GM21423 (cell line): ENCODE measurements at regions not wholly inside any gene's neighbourhood (a gene's known extent, or its start where the extent isn't known, plus 50 kb on each side); places are given as distances from the start of the nearest gene placed in this dataset.
A peak's percentile ranks its signal among the peaks of the same experiment; 100 is the strongest.
"Not testable (repeated sequence)": the region's sequence is repeated elsewhere in the genome, so short reads cannot be mapped to it uniquely, and the experiment has no call there.

Experiments
- ATAC-seq: cut with Tn5 transposase; IDR thresholded peaks from one replicate; pipeline ENCODE4 v1.9.1; 2021; ENCODE audit warnings: mild to moderate bottlenecking, moderate library complexity; ENCODE audit not compliant: unreplicated experiment

DNA sequence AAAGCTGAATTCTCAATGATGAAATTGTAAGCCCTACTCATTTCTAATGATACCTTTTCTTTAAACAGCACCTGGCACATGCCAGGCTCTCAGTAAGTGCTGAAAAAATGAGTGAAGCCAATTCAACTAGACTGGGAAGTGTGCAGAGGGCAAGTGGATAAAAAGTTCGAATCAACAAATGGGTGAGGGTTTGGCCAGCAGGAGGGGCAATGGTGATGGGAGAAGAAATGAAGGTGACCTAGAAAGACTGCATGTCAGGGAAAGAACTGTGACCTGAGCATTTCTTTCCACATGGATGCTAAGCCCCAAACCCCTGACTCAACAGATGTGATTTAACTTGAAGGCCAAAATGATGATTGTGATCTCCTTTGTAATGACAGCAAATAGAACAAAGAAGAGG, 54.6 kb downstream of the DKK1 start:
- no peak for ATAC-seq

- not testable (repeated sequence) for ATAC-seq
Observed at GRCh38 chr10:52374207-52374606, 60.1 kb downstream of the DKK1 start.

GRCh38 chr10:52376694-52377354, 62.7 kb downstream of the DKK1 start:
- ATAC-seq = no peak

DNA sequence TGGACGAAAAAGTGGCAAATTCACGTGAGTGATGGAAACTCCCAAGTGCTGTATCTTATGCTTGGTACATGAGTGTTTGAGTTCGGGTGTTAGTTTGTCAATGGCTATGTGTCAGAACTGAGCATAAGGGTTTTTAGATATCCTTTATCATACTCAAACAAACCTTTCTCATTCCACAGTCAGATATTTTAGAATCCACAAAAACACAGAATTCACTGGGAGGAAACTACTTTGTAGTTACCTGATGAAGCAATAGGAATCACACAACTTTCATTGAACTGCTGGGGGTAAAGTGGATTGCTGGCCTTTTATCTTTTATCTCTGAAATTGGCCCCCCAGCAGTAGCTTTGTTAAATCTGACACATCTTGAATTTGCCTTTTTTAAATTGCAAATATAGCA, 64.0 kb downstream of the DKK1 start:
- no peak for ATAC-seq

DNA sequence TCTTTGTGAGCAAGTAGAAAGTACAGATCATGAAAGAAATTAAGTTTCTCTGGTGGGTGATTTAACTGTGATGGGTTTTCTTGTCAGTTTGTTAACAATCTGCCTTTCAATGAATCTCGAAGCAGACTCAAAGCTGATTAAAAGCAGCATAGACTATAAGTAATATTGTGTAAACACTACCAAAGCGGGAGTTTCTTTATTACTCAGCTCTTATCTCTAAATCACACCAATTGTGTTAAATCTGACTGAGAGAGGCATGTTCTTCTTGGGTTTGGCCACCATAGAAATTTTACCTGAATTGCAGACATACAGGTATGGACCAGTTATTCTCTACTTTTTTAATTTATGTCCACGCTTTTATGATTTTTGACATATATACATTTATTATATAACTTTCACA, 65.2 kb downstream of the DKK1 start:
- no peak for ATAC-seq

- no peak for ATAC-seq
Observed at GRCh38 chr10:52383088-52383487, 69.0 kb downstream of the DKK1 start.

DNA sequence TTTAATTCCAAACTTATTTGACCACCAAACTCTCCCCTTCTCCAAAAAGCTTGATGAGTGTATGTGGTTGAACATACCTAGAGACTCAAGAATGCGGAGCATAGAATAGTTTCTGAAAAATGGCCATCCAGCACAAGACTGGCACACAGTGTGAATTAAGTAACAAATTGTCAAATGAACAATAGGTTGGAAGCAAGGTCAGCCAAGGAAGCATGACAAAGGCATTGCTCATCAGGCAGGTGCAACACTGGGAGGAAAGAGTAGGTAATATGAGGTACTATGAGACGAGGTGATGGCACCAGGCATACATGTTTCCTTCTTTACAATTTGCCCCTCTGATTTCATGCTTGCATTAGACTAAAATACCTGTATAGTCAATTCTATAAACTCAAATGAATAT, 73.7 kb downstream of the DKK1 start:
- ATAC-seq = no peak

GRCh38 chr10:52390388-52390787, 76.3 kb downstream of the DKK1 start:
- ATAC-seq = no peak

GRCh38 chr10:52391927-52392602, 78.0 kb downstream of the DKK1 start:
- no peak for ATAC-seq

- ATAC-seq = no peak
Observed at GRCh38 chr10:52394246-52394645, 80.2 kb downstream of the DKK1 start.

GRCh38 chr10:52400562-52400961, 86.5 kb downstream of the DKK1 start:
- no peak for ATAC-seq

- not testable (repeated sequence) for ATAC-seq
Observed at GRCh38 chr10:52403801-52404200, 89.7 kb downstream of the DKK1 start.

GRCh38 chr10:52409195-52409594, 95.1 kb downstream of the DKK1 start:
- no peak for ATAC-seq

DNA sequence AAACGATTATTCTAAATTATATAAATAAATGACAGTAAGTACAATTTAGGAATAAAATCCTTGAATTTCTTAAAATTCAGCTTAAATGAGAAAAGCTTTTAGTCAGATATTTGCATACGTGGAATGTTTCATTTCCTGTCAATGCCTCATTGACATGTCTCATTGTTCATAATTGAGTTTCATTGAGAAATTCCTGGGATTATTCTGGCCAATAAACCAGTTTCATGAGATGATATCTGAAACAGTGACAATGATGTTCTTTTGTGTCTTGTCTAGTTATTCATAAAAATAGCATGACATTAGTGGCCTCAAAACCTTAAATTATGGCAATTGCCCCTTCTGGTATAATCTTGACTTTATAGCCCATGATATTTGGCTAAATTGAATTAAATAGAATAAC, 95.8 kb downstream of the DKK1 start:
- no peak for ATAC-seq

- ATAC-seq = no peak
Observed at GRCh38 chr10:52410916-52411315, 96.8 kb downstream of the DKK1 start.

GRCh38 chr10:52419281-52419680, 105.2 kb downstream of the DKK1 start:
- ATAC-seq = no peak

DNA sequence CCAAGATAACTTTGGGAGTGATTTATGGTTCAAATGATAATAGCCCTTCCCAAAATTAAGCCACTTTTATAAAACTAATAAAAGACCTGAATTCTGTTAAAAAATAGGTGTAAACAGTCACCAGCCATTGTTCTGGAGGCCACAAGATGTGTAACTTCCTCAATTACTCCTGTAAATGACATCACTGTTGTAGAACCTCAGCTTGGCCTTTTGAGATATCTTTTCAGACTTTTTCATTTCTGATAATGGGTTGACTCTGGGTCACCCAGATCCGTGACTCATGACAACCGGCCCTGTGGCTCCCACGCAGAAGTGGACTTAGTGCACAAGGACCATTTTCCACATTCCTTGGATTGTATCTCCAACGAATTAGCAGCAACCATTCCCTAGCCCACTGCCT, 106.6 kb downstream of the DKK1 start:
- no peak for ATAC-seq

DNA sequence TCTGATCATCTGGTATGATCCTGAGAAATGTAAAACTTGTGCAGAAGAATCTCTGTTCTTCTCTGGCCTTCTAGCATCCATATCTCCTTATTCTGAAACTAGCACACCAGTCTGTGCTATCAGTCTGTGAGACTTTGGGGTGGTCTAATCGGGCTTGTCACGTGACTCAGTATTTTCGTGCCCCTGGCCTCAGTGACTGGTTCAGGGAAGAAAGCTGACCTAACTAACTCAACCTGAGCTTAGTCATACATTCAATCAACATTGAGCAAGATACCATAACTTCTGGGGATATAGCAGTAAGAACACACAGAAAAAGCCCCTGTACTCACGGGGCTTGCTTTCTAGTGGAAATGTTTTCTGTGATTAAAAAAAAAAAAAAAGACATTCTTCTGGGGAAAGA, 109.3 kb downstream of the DKK1 start:
- ATAC-seq = no peak

GRCh38 chr10:52424341-52424740, 110.3 kb downstream of the DKK1 start:
- ATAC-seq = no peak

- no peak for ATAC-seq
Observed at GRCh38 chr10:52434734-52435133, 120.7 kb downstream of the DKK1 start.

DNA sequence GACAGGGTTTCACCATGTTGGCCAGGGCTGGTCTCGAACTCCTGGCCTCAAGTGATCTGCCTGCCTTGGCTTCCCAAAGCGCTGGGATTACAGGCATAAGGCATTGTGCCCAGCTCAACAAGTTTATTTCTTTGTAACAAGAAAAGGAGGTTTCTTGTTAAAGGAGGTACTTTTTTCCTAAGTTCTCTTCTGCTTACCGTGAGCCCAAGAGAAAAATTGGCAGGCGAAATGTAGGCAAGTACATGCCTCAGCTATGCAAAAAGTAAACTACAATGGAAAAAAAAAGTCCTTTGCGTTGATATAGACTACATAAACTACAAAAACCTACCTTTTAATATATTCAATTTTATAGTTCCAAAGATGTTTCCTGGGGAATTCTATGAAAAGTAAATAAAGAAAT, 122.6 kb downstream of the DKK1 start:
- ATAC-seq = no peak

DNA sequence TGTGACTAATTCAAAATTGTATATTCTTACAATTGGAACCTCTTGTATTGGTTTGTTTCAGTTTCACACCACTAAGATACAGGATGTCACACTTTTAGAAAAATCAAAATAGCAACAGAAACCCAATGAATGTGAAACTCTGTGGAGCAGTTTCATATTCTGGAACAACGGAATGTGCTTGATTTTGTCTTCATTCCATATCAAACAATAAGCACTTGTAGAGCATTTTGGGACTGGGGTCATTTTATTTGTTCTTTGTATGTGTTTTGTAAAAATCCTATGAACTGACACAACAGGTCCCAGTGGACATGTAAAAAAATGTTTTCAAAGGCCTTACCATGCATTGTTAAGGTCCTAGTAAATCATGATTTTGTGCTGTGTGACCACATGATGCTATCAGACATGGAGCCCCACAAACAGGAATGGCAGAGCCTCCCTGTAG, 123.1 kb downstream of the DKK1 start:
- peak; percentile 90 for ATAC-seq

DNA sequence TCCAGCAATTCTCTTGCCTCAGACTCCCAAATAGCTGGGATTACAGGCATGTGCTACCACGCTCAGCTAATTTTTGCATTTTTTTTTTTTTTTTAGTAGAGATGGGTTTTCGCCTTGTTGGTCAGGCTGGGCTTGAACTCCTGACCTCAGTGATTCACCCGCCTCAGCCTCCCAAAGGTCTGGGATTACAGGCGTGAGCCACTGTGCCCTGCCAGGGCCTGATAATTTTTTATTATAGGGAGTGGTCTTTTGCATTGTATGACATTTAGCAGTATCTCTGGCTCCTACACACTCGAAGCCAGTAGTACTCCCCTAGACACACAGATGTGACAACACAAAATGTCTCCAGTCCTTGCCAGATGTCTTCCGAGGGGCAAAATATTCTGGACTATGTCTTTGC, 124.0 kb downstream of the DKK1 start:
- ATAC-seq = no peak
